ENCODE measurements at regions not wholly inside any gene's neighbourhood (a gene's known extent, or its start where the extent isn't known, plus 50 kb on each side); places are given as distances from the start of the nearest gene placed in this dataset.

DNA sequence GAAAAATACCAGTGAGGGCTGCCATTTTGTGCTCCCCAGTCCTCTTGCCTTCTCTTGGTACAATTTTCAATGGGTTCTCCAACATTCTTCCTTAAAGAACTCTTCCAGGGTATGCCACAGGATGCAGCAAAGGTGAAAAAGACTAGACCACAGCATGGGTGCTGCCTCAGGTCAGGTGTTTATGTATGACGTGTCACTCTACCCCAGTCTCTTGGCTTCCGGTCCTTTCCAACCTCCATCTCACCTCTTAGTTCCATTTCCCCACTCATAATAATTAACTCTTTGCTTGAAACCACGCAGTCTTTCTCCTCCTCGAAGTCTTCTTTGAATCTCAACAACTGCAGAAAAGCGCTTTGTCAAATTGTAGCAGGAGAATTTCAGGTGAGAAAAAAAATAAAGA, 104.7 kb upstream of the TBC1D5 start:
- ATAC-seq (no peak), DNase-seq (ENCODE audit: low spot score) (no peak)
- ChIA-PET CTCF (interaction anchor here (0.8 kb wide), 1 partner anchor 36 kb away, joined by 3 read pairs; no protein-coding TSS in a partner anchor), POLR2A (no interaction called here)
- H3K36me3 Mint-ChIP-seq, result no peaks in the 10 kb centered on the region
- TF ChIP-seq TCF7 (CRISPR knock-in tag; IDR thresholded peaks at IDR 0.05; ENCODE audit: low read depth) (no peak), ZBTB21 (CRISPR knock-in tag; IDR thresholded peaks at IDR 0.05; ENCODE audit: borderline replicate concordance) (no peak), ZNF219 (CRISPR knock-in tag; IDR thresholded peaks at IDR 0.05; ENCODE audit: borderline replicate concordance) (no peak)
- TF ChIP-seq, protein P1, sequence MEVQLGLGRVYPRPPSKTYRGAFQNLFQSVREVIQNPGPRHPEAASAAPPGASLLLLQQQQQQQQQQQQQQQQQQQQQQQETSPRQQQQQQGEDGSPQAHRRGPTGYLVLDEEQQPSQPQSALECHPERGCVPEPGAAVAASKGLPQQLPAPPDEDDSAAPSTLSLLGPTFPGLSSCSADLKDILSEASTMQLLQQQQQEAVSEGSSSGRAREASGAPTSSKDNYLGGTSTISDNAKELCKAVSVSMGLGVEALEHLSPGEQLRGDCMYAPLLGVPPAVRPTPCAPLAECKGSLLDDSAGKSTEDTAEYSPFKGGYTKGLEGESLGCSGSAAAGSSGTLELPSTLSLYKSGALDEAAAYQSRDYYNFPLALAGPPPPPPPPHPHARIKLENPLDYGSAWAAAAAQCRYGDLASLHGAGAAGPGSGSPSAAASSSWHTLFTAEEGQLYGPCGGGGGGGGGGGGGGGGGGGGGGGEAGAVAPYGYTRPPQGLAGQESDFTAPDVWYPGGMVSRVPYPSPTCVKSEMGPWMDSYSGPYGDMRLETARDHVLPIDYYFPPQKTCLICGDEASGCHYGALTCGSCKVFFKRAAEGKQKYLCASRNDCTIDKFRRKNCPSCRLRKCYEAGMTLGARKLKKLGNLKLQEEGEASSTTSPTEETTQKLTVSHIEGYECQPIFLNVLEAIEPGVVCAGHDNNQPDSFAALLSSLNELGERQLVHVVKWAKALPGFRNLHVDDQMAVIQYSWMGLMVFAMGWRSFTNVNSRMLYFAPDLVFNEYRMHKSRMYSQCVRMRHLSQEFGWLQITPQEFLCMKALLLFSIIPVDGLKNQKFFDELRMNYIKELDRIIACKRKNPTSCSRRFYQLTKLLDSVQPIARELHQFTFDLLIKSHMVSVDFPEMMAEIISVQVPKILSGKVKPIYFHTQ (CRISPR knock-in tag; IDR thresholded peaks at IDR 0.05), result no peak
- TF ChIP-seq, protein P2, sequence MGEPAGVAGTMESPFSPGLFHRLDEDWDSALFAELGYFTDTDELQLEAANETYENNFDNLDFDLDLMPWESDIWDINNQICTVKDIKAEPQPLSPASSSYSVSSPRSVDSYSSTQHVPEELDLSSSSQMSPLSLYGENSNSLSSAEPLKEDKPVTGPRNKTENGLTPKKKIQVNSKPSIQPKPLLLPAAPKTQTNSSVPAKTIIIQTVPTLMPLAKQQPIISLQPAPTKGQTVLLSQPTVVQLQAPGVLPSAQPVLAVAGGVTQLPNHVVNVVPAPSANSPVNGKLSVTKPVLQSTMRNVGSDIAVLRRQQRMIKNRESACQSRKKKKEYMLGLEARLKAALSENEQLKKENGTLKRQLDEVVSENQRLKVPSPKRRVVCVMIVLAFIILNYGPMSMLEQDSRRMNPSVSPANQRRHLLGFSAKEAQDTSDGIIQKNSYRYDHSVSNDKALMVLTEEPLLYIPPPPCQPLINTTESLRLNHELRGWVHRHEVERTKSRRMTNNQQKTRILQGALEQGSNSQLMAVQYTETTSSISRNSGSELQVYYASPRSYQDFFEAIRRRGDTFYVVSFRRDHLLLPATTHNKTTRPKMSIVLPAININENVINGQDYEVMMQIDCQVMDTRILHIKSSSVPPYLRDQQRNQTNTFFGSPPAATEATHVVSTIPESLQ (CRISPR knock-in tag; IDR thresholded peaks at IDR 0.05), result no peak
- H3K27me3 Mint-ChIP-seq (ENCODE audit: low read depth), result no peaks in the 10 kb centered on the region; the same call in 1 of the 2 replicates
- H3K4me3 Mint-ChIP-seq, result no peak overlapping the region
- H3K9me3 Mint-ChIP-seq, result no peaks in the 10 kb centered on the region
- H3K27ac Mint-ChIP-seq, result no peak overlapping the region
- H3K4me1 Mint-ChIP-seq, result 0 out of 2 replicates have a peak, but pooled peaks cover 7% of the 10 kb centered on the region

DNA sequence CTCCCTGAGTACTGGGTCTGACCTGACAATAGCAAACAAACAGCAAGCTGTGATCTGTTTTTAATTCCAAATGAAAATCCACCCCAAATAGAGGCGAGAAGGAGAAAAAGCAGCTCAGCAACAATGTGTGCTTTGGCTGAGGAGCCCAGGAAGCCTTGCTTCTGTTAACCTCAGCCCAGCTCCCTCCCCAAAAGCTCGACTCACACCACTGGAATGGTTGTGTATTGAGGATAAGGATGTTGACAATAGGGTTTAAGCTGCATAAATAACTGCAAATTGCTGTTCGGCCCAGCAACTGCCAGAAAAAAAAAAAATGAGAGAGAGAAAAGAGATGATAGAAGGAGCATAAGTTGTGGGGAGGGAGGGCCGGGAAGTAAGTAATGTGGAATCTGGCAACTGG, 104.0 kb upstream of the TBC1D5 start:
- H3K27me3 Mint-ChIP-seq (ENCODE audit: low read depth), result no peaks in the 10 kb centered on the region; the same call in 1 of the 2 replicates
- 0 out of 2 replicates have a peak, but pooled peaks cover 7% of the 10 kb centered on the region for H3K4me1 Mint-ChIP-seq
- H3K27ac Mint-ChIP-seq, result no peak overlapping the region
- ATAC-seq (no peak; the same call in 1 of the 2 replicates), DNase-seq (ENCODE audit: low spot score) (no peak)
- ChIA-PET POLR2A (interaction anchor here (0.7 kb wide), 1 partner anchor 422 kb away, joined by 3 read pairs; no protein-coding TSS in a partner anchor), CTCF (interaction anchor here (0.8 kb wide), 1 partner anchor 35 kb away, joined by 3 read pairs; no protein-coding TSS in a partner anchor)
- H3K36me3 Mint-ChIP-seq, result no peaks in the 10 kb centered on the region
- H3K9me3 Mint-ChIP-seq, result no peaks in the 10 kb centered on the region
- no peak overlapping the region for H3K4me3 Mint-ChIP-seq
- TF ChIP-seq ELF4 (CRISPR knock-in tag; IDR thresholded peaks at IDR 0.05; ENCODE audit: low read depth) (no peak), ZBTB21 (CRISPR knock-in tag; IDR thresholded peaks at IDR 0.05; ENCODE audit: borderline replicate concordance) (no peak), NFYB (CRISPR knock-in tag; conservative IDR thresholded peaks at IDR 0.05; ENCODE audit: low read depth) (no peak), TEAD1 (CRISPR knock-in tag; IDR thresholded peaks at IDR 0.05) (no peak), RELA (CRISPR knock-in tag; IDR thresholded peaks at IDR 0.05; ENCODE audit: borderline replicate concordance) (no peak), MYBL2 (CRISPR knock-in tag; IDR thresholded peaks at IDR 0.05) (no peak), ETV6 (CRISPR knock-in tag; IDR thresholded peaks at IDR 0.05) (no peak), HMGA2 (CRISPR knock-in tag; IDR thresholded peaks at IDR 0.05) (no peak), ZNF219 (CRISPR knock-in tag; IDR thresholded peaks at IDR 0.05; ENCODE audit: borderline replicate concordance) (no peak), GRHL2 (CRISPR knock-in tag; IDR thresholded peaks at IDR 0.05; ENCODE audit: insufficient replicate concordance, severe bottlenecking) (no peak)
- TF ChIP-seq, protein P3, sequence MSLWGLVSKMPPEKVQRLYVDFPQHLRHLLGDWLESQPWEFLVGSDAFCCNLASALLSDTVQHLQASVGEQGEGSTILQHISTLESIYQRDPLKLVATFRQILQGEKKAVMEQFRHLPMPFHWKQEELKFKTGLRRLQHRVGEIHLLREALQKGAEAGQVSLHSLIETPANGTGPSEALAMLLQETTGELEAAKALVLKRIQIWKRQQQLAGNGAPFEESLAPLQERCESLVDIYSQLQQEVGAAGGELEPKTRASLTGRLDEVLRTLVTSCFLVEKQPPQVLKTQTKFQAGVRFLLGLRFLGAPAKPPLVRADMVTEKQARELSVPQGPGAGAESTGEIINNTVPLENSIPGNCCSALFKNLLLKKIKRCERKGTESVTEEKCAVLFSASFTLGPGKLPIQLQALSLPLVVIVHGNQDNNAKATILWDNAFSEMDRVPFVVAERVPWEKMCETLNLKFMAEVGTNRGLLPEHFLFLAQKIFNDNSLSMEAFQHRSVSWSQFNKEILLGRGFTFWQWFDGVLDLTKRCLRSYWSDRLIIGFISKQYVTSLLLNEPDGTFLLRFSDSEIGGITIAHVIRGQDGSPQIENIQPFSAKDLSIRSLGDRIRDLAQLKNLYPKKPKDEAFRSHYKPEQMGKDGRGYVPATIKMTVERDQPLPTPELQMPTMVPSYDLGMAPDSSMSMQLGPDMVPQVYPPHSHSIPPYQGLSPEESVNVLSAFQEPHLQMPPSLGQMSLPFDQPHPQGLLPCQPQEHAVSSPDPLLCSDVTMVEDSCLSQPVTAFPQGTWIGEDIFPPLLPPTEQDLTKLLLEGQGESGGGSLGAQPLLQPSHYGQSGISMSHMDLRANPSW (CRISPR knock-in tag; conservative IDR thresholded peaks at IDR 0.05; ENCODE audit: low read depth), result no peak
- TF ChIP-seq, protein P4, sequence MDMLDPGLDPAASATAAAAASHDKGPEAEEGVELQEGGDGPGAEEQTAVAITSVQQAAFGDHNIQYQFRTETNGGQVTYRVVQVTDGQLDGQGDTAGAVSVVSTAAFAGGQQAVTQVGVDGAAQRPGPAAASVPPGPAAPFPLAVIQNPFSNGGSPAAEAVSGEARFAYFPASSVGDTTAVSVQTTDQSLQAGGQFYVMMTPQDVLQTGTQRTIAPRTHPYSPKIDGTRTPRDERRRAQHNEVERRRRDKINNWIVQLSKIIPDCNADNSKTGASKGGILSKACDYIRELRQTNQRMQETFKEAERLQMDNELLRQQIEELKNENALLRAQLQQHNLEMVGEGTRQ (CRISPR knock-in tag; IDR thresholded peaks at IDR 0.05), result no peak
- TF ChIP-seq, protein P5, sequence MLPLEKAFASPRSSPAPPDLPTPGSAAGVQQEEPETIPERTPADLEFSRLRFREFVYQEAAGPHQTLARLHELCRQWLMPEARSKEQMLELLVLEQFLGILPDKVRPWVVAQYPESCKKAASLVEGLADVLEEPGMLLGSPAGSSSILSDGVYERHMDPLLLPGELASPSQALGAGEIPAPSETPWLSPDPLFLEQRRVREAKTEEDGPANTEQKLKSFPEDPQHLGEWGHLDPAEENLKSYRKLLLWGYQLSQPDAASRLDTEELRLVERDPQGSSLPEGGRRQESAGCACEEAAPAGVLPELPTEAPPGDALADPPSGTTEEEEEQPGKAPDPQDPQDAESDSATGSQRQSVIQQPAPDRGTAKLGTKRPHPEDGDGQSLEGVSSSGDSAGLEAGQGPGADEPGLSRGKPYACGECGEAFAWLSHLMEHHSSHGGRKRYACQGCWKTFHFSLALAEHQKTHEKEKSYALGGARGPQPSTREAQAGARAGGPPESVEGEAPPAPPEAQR (CRISPR knock-in tag; IDR thresholded peaks at IDR 0.05), result no peak
- TF ChIP-seq, protein P6, sequence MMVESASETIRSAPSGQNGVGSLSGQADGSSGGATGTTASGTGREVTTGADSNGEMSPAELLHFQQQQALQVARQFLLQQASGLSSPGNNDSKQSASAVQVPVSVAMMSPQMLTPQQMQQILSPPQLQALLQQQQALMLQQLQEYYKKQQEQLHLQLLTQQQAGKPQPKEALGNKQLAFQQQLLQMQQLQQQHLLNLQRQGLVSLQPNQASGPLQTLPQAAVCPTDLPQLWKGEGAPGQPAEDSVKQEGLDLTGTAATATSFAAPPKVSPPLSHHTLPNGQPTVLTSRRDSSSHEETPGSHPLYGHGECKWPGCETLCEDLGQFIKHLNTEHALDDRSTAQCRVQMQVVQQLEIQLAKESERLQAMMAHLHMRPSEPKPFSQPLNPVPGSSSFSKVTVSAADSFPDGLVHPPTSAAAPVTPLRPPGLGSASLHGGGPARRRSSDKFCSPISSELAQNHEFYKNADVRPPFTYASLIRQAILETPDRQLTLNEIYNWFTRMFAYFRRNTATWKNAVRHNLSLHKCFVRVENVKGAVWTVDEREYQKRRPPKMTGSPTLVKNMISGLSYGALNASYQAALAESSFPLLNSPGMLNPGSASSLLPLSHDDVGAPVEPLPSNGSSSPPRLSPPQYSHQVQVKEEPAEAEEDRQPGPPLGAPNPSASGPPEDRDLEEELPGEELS (CRISPR knock-in tag; IDR thresholded peaks at IDR 0.05), result no peak
- TF ChIP-seq, protein P7, sequence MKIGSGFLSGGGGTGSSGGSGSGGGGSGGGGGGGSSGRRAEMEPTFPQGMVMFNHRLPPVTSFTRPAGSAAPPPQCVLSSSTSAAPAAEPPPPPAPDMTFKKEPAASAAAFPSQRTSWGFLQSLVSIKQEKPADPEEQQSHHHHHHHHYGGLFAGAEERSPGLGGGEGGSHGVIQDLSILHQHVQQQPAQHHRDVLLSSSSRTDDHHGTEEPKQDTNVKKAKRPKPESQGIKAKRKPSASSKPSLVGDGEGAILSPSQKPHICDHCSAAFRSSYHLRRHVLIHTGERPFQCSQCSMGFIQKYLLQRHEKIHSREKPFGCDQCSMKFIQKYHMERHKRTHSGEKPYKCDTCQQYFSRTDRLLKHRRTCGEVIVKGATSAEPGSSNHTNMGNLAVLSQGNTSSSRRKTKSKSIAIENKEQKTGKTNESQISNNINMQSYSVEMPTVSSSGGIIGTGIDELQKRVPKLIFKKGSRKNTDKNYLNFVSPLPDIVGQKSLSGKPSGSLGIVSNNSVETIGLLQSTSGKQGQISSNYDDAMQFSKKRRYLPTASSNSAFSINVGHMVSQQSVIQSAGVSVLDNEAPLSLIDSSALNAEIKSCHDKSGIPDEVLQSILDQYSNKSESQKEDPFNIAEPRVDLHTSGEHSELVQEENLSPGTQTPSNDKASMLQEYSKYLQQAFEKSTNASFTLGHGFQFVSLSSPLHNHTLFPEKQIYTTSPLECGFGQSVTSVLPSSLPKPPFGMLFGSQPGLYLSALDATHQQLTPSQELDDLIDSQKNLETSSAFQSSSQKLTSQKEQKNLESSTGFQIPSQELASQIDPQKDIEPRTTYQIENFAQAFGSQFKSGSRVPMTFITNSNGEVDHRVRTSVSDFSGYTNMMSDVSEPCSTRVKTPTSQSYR (CRISPR knock-in tag; IDR thresholded peaks at IDR 0.05), result no peak
- TF ChIP-seq, protein P8, sequence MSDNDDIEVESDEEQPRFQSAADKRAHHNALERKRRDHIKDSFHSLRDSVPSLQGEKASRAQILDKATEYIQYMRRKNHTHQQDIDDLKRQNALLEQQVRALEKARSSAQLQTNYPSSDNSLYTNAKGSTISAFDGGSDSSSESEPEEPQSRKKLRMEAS (CRISPR knock-in tag; IDR thresholded peaks at IDR 0.05), result no peak

Measured in WTC11 (cell line).